ENCODE measurements at regions not wholly inside any gene's neighbourhood (a gene's known extent, or its start where the extent isn't known, plus 50 kb on each side); places are given as distances from the start of the nearest gene placed in this dataset.

GRCh38 chr2:120856421-120856862 lies 120.8 kb downstream of the GLI2 start:
- H3K27me3 ChIP-seq, result no peaks in the 10 kb centered on the region
- intact Hi-C loops (cut with DNase I; ENCODE audit: low total_unique reads), result no loop called here
- H3K4me3 ChIP-seq, result no peak overlapping the region
- no peak overlapping the region for H3K27ac ChIP-seq
- H3K36me3 ChIP-seq, result no peaks in the 10 kb centered on the region
- H3K4me1 ChIP-seq, result no peaks in the 10 kb centered on the region
- H3K9me3 ChIP-seq, result no peaks in the 10 kb centered on the region
- peak; percentile 41 to 48 for DNase-seq
- TF ChIP-seq POLR2A (IDR thresholded peaks at IDR 0.05) (no peak), CTCF (IDR thresholded peaks at IDR 0.05) (peak; percentile 6 to 56 (median 29))

- no peak for DNase-seq
- Histone ChIP-seq H3K4me3 (no peak overlapping the region), H3K27me3 (no peaks in the 10 kb centered on the region), H3K36me3 (no peaks in the 10 kb centered on the region), H3K4me1 (no peaks in the 10 kb centered on the region), H3K27ac (no peak overlapping the region), H3K9me3 (no peaks in the 10 kb centered on the region)
- TF ChIP-seq CTCF (IDR thresholded peaks at IDR 0.05), result no peak
- intact Hi-C loops (cut with DNase I; ENCODE audit: low total_unique reads), result no loop called here
Observed at GRCh38 chr2:120857422-120857821, 121.8 kb downstream of the GLI2 start.

GRCh38 chr2:120857931-120858330 lies 122.3 kb downstream of the GLI2 start:
- TF ChIP-seq CTCF (IDR thresholded peaks at IDR 0.05) (no peak), POLR2A (IDR thresholded peaks at IDR 0.05) (no peak)
- DNase-seq, result no peak
- H3K27ac ChIP-seq, result no peak overlapping the region
- intact Hi-C loops (cut with DNase I; ENCODE audit: low total_unique reads), result no loop called here
- H3K27me3 ChIP-seq, result no peaks in the 10 kb centered on the region
- no peaks in the 10 kb centered on the region for H3K9me3 ChIP-seq
- H3K4me3 ChIP-seq, result no peak overlapping the region
- H3K4me1 ChIP-seq, result no peaks in the 10 kb centered on the region
- H3K36me3 ChIP-seq, result no peaks in the 10 kb centered on the region

- H3K27me3 ChIP-seq, result no peaks in the 10 kb centered on the region
- no peak overlapping the region for H3K4me3 ChIP-seq
- DNase-seq, result no peak
- intact Hi-C loops (cut with DNase I; ENCODE audit: low total_unique reads), result no loop called here
- TF ChIP-seq CTCF (IDR thresholded peaks at IDR 0.05) (no peak), POLR2A (IDR thresholded peaks at IDR 0.05) (no peak)
- no peak overlapping the region for H3K27ac ChIP-seq
- H3K4me1 ChIP-seq, result no peaks in the 10 kb centered on the region
- H3K36me3 ChIP-seq, result no peaks in the 10 kb centered on the region
- no peaks in the 10 kb centered on the region for H3K9me3 ChIP-seq
Observed at GRCh38 chr2:120858361-120859106, 122.9 kb downstream of the GLI2 start.

GRCh38 chr2:120859128-120859527 lies 123.5 kb downstream of the GLI2 start:
- H3K27me3 ChIP-seq, result no peaks in the 10 kb centered on the region
- H3K27ac ChIP-seq, result no peak overlapping the region
- H3K36me3 ChIP-seq, result no peaks in the 10 kb centered on the region
- intact Hi-C loops (cut with DNase I; ENCODE audit: low total_unique reads), result no loop called here
- H3K4me1 ChIP-seq, result no peaks in the 10 kb centered on the region
- no peak for DNase-seq
- no peak for TF ChIP-seq POLR2A (IDR thresholded peaks at IDR 0.05)
- no peak for TF ChIP-seq CTCF (IDR thresholded peaks at IDR 0.05)
- H3K4me3 ChIP-seq, result no peak overlapping the region
- no peaks in the 10 kb centered on the region for H3K9me3 ChIP-seq
